H1 (cell line): ENCODE measurements at regions not wholly inside any gene's neighbourhood (a gene's known extent, or its start where the extent isn't known, plus 50 kb on each side); places are given as distances from the start of the nearest gene placed in this dataset.

ENCODE experiments used
- CTCF ChIA-PET: fragments of 300-600 bp; sonication (Branson Sonifier 250); formaldehyde crosslinking; loops from one replicate; lab custom pipeline; 2021; ENCODE audit not compliant: partially characterized antibody; lab: Charles Lee
- POLR2A ChIA-PET: fragments of 300-600 bp; sonication (Branson Sonifier 250); formaldehyde crosslinking; loops from one replicate; lab custom pipeline; 2021; ENCODE audit warnings: inconsistent platforms; ENCODE audit not compliant: partially characterized antibody; lab: Charles Lee
- DNase-seq, 2 experiments: peaks; one replicate each; pipeline versions ENCODE4 v3.0.0 to v3.0.0-alpha.2; 2010 to 2022; ENCODE audit warnings: low spot score in 2 of 2, low read depth in 1 of 2, mixed read lengths in 1 of 2
- FAIRE-seq: peaks from 2 replicates; lab custom pipeline; 2011; peaks lifted over from hg19 to GRCh38; lab: Jason Lieb, UNC
- H2AFZ ChIP-seq: 2 replicates; pipeline ENCODE4 v1.8.1; 2012; ENCODE audit warnings: low read length, inconsistent platforms
- H2AK5ac ChIP-seq: 2 replicates; pipeline ENCODE4 v1.6.1; 2013; ENCODE audit warnings: low read depth, low read length
- H2BK120ac ChIP-seq: replicated peaks from 2 replicates; pipeline ENCODE3; 2013; ENCODE audit warnings: low read depth, low read length, inconsistent platforms
- H2BK12ac ChIP-seq: 2 replicates; pipeline ENCODE4 v1.6.1; 2013; ENCODE audit warnings: low read depth, low read length
- H2BK15ac ChIP-seq: 2 replicates; pipeline ENCODE4 v1.6.1; 2013; ENCODE audit warnings: low read length
- H2BK20ac ChIP-seq: 2 replicates; pipeline ENCODE4 v1.6.1; 2013; ENCODE audit warnings: low read length
- H2BK5ac ChIP-seq: 2 replicates; pipeline ENCODE4 v1.6.1; 2013; ENCODE audit warnings: low read depth, low read length
- H3K14ac ChIP-seq: 2 replicates; pipeline ENCODE4 v1.6.1; 2013; ENCODE audit warnings: inconsistent platforms; ENCODE audit not compliant: insufficient read length
- H3K18ac ChIP-seq: 2 replicates; pipeline ENCODE4 v1.6.1; 2013; ENCODE audit warnings: low read length; ENCODE audit errors: extremely low read depth
- H3K23ac ChIP-seq: 2 replicates; pipeline ENCODE4 v1.6.1; 2013; ENCODE audit warnings: inconsistent platforms; ENCODE audit not compliant: insufficient read length
- H3K23me2 ChIP-seq: 2 replicates; pipeline ENCODE4 v1.6.1; 2013; ENCODE audit warnings: low read depth, low read length
- H3K27ac ChIP-seq: 2 replicates; pipeline ENCODE4 v1.6.1; 2011; ENCODE audit warnings: low read depth, low read length, inconsistent platforms
- H3K27me3 ChIP-seq, 4 experiments: replicated peaks in 1 of 4; 1 replicate in 1 of 4; 2 replicates in 3 of 4; pipeline versions ENCODE4 v1.6.1 to v1.8.1; 2011 to 2013; ENCODE audit warnings: low read length in 3 of 4, mild to moderate bottlenecking in 3 of 4, inconsistent platforms in 2 of 4, mixed read lengths in 2 of 4, moderate library complexity in 1 of 4; ENCODE audit not compliant: control insufficient read depth in 3 of 4, insufficient read depth in 3 of 4; ENCODE audit errors: extremely low read depth in 1 of 4
- H3K36me3 ChIP-seq, 4 experiments: 2 replicates each; pipeline versions ENCODE4 v1.6.1 to v1.8.1; 2011 to 2013; ENCODE audit warnings: mild to moderate bottlenecking in 4 of 4, low read length in 3 of 4, moderate library complexity in 2 of 4, control low read depth in 1 of 4, inconsistent platforms in 1 of 4; ENCODE audit not compliant: insufficient read depth in 4 of 4, control insufficient read depth in 2 of 4
- H3K4ac ChIP-seq: replicated peaks from 2 replicates; pipeline ENCODE3; 2013; ENCODE audit warnings: low read length, low read depth, mixed read lengths, inconsistent platforms; ENCODE audit not compliant: insufficient read length
- H3K4me1 ChIP-seq, 4 experiments: replicated peaks in 1 of 4; 1 replicate in 1 of 4; 2 replicates in 3 of 4; pipeline versions ENCODE4 v1.6.1 to v1.8.1; 2011 to 2013; ENCODE audit warnings: low read length in 3 of 4, inconsistent platforms in 2 of 4, mixed read lengths in 1 of 4; ENCODE audit not compliant: insufficient read depth in 4 of 4, control insufficient read depth in 3 of 4
- H3K4me2 ChIP-seq, 2 experiments: 2 replicates each; pipeline versions ENCODE4 v1.6.1 to v1.8.1; 2011 to 2013; ENCODE audit warnings: low read depth in 2 of 2, low read length in 2 of 2, control low read depth in 1 of 2, inconsistent platforms in 1 of 2, mild to moderate bottlenecking in 1 of 2; ENCODE audit not compliant: insufficient read depth in 1 of 2
- H3K4me3 ChIP-seq, 4 experiments: fragments of 200-600, 300-600 bp in 1 of 4; sonication (generic), shearing (Covaris generic), sonication (Bioruptor Twin) in 1 of 4; 2 replicates each; pipeline versions ENCODE4 v1.5.1 to v1.8.1; 2011 to 2016; ENCODE audit warnings: low read length in 4 of 4, low read depth in 3 of 4, control low read depth in 2 of 4, inconsistent platforms in 2 of 4, mild to moderate bottlenecking in 2 of 4, mixed read lengths in 1 of 4, moderate library complexity in 1 of 4; ENCODE audit not compliant: insufficient read depth in 2 of 4; ENCODE audit errors: extremely low read depth in 1 of 4
- H3K56ac ChIP-seq: replicated peaks from 2 replicates; pipeline ENCODE3; 2013; ENCODE audit warnings: low read depth, mild to moderate bottlenecking, mixed read lengths, low read length, inconsistent platforms; ENCODE audit not compliant: insufficient read length
- H3K79me1 ChIP-seq: 2 replicates; pipeline ENCODE4 v1.6.1; 2013; ENCODE audit warnings: low read depth, low read length, control low read depth
- H3K79me2 ChIP-seq, 2 experiments: 2 replicates each; pipeline versions ENCODE4 v1.6.1 to v1.8.1; 2012 to 2013; ENCODE audit warnings: low read length in 2 of 2, mild to moderate bottlenecking in 2 of 2, inconsistent platforms in 1 of 2; ENCODE audit not compliant: insufficient read depth in 2 of 2, control insufficient read depth in 1 of 2
- H3K9ac ChIP-seq, 4 experiments: replicated peaks in 1 of 4; 1 replicate in 1 of 4; 2 replicates in 3 of 4; pipeline versions ENCODE4 v1.6.1 to v1.8.1; 2011 to 2013; ENCODE audit warnings: low read depth in 3 of 4, low read length in 3 of 4, control low read depth in 2 of 4, mild to moderate bottlenecking in 2 of 4, moderate library complexity in 2 of 4, inconsistent platforms in 1 of 4; ENCODE audit errors: extremely low read depth in 1 of 4
- H3K9me3 ChIP-seq, 2 experiments: 2 replicates each; pipeline versions ENCODE4 v1.6.1 to v1.8.1; 2012 to 2013; ENCODE audit warnings: mild to moderate bottlenecking in 2 of 2, moderate library complexity in 2 of 2, control low read depth in 1 of 2, inconsistent platforms in 1 of 2, low read depth in 1 of 2, low read length in 1 of 2, mixed read lengths in 1 of 2; ENCODE audit not compliant: insufficient read depth in 2 of 2
- H4K20me1 ChIP-seq, 2 experiments: replicated peaks in 1 of 2; 2 replicates each; pipeline versions ENCODE3 to v1.8.1; 2011 to 2013; ENCODE audit warnings: inconsistent platforms in 2 of 2, low read length in 2 of 2, mild to moderate bottlenecking in 1 of 2; ENCODE audit not compliant: insufficient read depth in 2 of 2, control insufficient read depth in 1 of 2
- H4K5ac ChIP-seq: 2 replicates; pipeline ENCODE4 v1.6.1; 2013; ENCODE audit warnings: low read length, low read depth, mixed read lengths, inconsistent platforms; ENCODE audit not compliant: insufficient read length
- H4K8ac ChIP-seq: 2 replicates; pipeline ENCODE4 v1.8.0; 2013; ENCODE audit warnings: mild to moderate bottlenecking, moderate library complexity, low read length, inconsistent platforms; ENCODE audit not compliant: insufficient read depth; ENCODE audit errors: extremely low read depth
- H4K91ac ChIP-seq: replicated peaks from 2 replicates; pipeline ENCODE3; 2013; ENCODE audit warnings: low read length, mixed read lengths, inconsistent platforms; ENCODE audit not compliant: insufficient read length
- HDAC2 ChIP-seq, 2 experiments: fragments of 300-600 bp in 1 of 2; sonication (generic) in 1 of 2; IDR thresholded peaks; 2 replicates each; pipeline ENCODE4 v1.6.1; 2011 to 2012; ENCODE audit warnings: low read depth in 2 of 2, low read length in 2 of 2, mild to moderate bottlenecking in 2 of 2, moderate library complexity in 2 of 2, borderline replicate concordance in 1 of 2, inconsistent platforms in 1 of 2
- TAF7 ChIP-seq: optimal IDR thresholded peaks from 2 replicates; pipeline ENCODE3; 2011; ENCODE audit warnings: low read depth, mild to moderate bottlenecking, inconsistent platforms, low read length, moderate library complexity, borderline replicate concordance
- WGBS, 2 experiments: shearing (Covaris generic) in 1 of 2; methylation state at CpG; one replicate each; pipeline versions ENCODE4 v1.1.6 to v1.1.7; 2013 to 2015; ENCODE audit warnings: low lambda C conversion rate in 2 of 2, mixed read lengths in 2 of 2, inconsistent platforms in 1 of 2, low coverage in 1 of 2, missing lambda C conversion rate in 1 of 2; ENCODE audit not compliant: insufficient replicate concordance in 2 of 2, insufficient coverage in 1 of 2, insufficient read length in 1 of 2; ENCODE audit errors: extremely low coverage in 1 of 2, missing lambda C conversion rate in 1 of 2; 5-methylcytosine and 5-hydroxymethylcytosine counted together

GRCh38 chr3:144930431-144930830, 958.8 kb downstream of the DIPK2A start:
- Histone ChIP-seq H4K91ac (no peak overlapping the region), H3K9me3 (no peaks in the 10 kb centered on the region), H3K23ac (no peak overlapping the region), H3K79me2 (no peaks in the 10 kb centered on the region), H3K14ac (no peak overlapping the region), H3K4me2 (no peak overlapping the region), H2BK120ac (no peak overlapping the region), H2BK15ac (no peak overlapping the region), H4K20me1 (no peaks in the 10 kb centered on the region), H2BK20ac (no peak overlapping the region), H2AFZ (0 out of 2 replicates have a peak overlapping the region, but pooled peaks have one; percentile 23), H2BK5ac (no peak overlapping the region), H3K56ac (no peak overlapping the region), H4K8ac (no peak overlapping the region), H3K36me3 (no peaks in the 10 kb centered on the region), H3K4me3 (no peak overlapping the region), H3K4me1 (peaks cover 0 to 2% (median 0%) of the 10 kb centered on the region in 4 experiments; a peak in 2 of 7 replicates), H3K79me1 (no peaks in the 10 kb centered on the region), H3K18ac (no peak overlapping the region), H2BK12ac (no peak overlapping the region), H3K9ac (no peak overlapping the region), H3K27me3 (no peaks in the 10 kb centered on the region), H3K23me2 (no peaks in the 10 kb centered on the region), H3K27ac (no peak overlapping the region), H2AK5ac (no peak overlapping the region), H3K4ac (no peak overlapping the region), H4K5ac (no peak overlapping the region)
- ChIA-PET POLR2A (no interaction called here), CTCF (interaction anchor here (0.6 kb wide), 1 partner anchor 16 kb away, joined by 3 read pairs; no protein-coding TSS in a partner anchor)
- DNase-seq (no peak), FAIRE-seq (no peak)
- 92% methylated on average over 2 of the region's 2 CpGs; no CpG with 5 or more reads in 1 of the 2 experiments for WGBS, 2 experiments
- TF ChIP-seq HDAC2 (IDR thresholded peaks at IDR 0.05; ENCODE audit: borderline replicate concordance in 1 of 2, low read depth in 2 of 2, low read length in 2 of 2), result no peak
- no peak for TF ChIP-seq TAF7
